GM12801 (cell line): ENCODE measurements at regions not wholly inside any gene's neighbourhood (a gene's known extent, or its start where the extent isn't known, plus 50 kb on each side); places are given as distances from the start of the nearest gene placed in this dataset.

Source experiments
- CTCF ChIP-seq: IDR thresholded peaks from one replicate; pipeline ENCODE4 v1.5.1; 2011; ENCODE audit warnings: control low read depth; ENCODE audit not compliant: insufficient read length; ENCODE audit errors: extremely low read depth

- no peak for TF ChIP-seq CTCF
Observed at GRCh38 chr17:34067011-34067410, 188.1 kb upstream of the CCL2 start.

- TF ChIP-seq CTCF = no peak
Observed at GRCh38 chr17:34068571-34068970, 186.5 kb upstream of the CCL2 start.

- TF ChIP-seq CTCF = no peak
Observed at GRCh38 chr17:34070712-34071111, 184.4 kb upstream of the CCL2 start.

GRCh38 chr17:34071886-34072420, 183.1 kb upstream of the CCL2 start:
- no peak for TF ChIP-seq CTCF

- TF ChIP-seq CTCF = no peak
Observed at GRCh38 chr17:34075076-34075475, 180.0 kb upstream of the CCL2 start.

- TF ChIP-seq CTCF = no peak
Observed at GRCh38 chr17:34076743-34077631, 178.1 kb upstream of the CCL2 start.

GRCh38 chr17:34081269-34081668, 173.8 kb upstream of the CCL2 start:
- no peak for TF ChIP-seq CTCF
